ES-I3 (cell line): ENCODE measurements at regions not wholly inside any gene's neighbourhood (a gene's known extent, or its start where the extent isn't known, plus 50 kb on each side); places are given as distances from the start of the nearest gene placed in this dataset.
"Not testable (repeated sequence)": the region's sequence is repeated elsewhere in the genome, so short reads cannot be mapped to it uniquely, and the experiment has no call there.

Experiments used
- H3K36me3 ChIP-seq: 2 replicates; pipeline ENCODE4 v1.6.1; 2013; ENCODE audit warnings: mild to moderate bottlenecking, low read length, control low read depth, moderate library complexity; ENCODE audit not compliant: insufficient read depth
- H3K4me1 ChIP-seq: 2 replicates; pipeline ENCODE4 v1.6.1; 2013; ENCODE audit warnings: mild to moderate bottlenecking, control low read depth, low read length; ENCODE audit not compliant: insufficient read depth
- H3K9ac ChIP-seq: 2 replicates; pipeline ENCODE4 v1.6.1; 2013; ENCODE audit warnings: low read depth, mild to moderate bottlenecking, low read length, moderate library complexity
- H3K9me3 ChIP-seq: 2 replicates; pipeline ENCODE4 v1.6.1; 2013; ENCODE audit warnings: mild to moderate bottlenecking, low read length, moderate library complexity; ENCODE audit not compliant: control insufficient read depth, insufficient read depth

DNA sequence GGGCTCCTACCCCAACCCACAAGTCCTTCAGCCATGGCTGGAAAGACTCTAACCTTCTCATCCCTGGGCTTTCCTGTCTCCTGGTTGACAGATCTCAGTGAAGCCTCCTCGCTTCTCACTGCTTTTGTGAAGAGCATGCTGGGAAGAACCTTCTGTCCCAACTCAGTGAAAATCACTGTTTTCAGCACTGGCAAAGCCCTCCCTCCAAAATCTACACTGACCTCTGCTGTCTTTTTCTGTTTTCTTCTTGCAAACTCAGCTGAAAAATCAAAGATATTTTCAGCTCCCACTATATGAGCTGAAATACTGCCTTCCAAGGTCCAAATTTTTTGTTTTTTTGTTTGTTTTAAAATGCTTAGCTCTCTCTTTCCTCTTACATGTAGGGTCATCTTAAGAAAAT is 266.3 kb upstream of the AGAP1 start:
- Histone ChIP-seq H3K36me3 (no peaks in the 10 kb centered on the region; the same call in 1 of the 2 replicates), H3K9ac (no peak overlapping the region), H3K9me3 (no peaks in the 10 kb centered on the region), H3K4me1 (no peaks in the 10 kb centered on the region)

DNA sequence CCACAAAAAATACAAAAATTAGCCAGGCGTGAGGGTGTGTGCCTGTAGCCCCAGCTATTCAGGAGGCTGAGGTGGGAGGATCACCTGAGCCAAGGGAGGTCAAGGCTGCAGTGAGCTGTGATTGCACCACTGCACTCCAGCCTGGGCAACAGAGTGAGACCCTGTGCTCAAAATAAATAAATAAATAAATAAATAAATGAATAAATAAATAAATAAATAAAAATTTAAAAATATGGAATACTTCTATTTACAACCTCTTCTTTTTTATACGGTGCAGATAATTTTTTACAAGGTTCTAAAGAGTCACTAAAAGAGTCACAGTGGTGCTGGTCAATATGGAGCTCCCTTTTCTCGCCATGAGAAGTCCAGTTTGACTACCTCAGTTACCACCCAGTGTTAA is 265.4 kb upstream of the AGAP1 start:
- not testable (repeated sequence) for H3K36me3 ChIP-seq, H3K9me3 ChIP-seq, H3K4me1 ChIP-seq, H3K9ac ChIP-seq

DNA sequence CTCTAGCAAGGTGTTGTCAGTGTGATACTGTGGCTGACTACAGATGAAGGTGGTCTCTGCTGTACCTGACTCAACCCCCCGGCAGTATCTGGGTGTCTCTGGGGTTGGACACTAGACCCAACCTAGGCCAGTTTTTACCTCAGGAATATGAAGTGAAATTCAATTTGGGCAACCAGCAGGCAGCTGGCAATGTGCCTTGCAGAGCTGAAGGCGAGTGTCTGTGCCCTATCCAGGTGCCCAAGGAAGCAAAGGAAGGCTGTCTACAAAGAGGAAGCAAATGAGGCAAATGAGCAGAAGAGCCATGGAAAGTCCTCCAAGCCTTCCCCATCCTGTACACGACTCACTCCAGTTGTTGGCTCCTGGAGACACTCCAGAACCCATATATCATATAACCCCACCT is 264.6 kb upstream of the AGAP1 start:
- H3K9ac ChIP-seq = no peak overlapping the region
- H3K9me3 ChIP-seq = no peaks in the 10 kb centered on the region
- H3K36me3 ChIP-seq = no peaks in the 10 kb centered on the region; the same call in 1 of the 2 replicates
- no peaks in the 10 kb centered on the region for H3K4me1 ChIP-seq

DNA sequence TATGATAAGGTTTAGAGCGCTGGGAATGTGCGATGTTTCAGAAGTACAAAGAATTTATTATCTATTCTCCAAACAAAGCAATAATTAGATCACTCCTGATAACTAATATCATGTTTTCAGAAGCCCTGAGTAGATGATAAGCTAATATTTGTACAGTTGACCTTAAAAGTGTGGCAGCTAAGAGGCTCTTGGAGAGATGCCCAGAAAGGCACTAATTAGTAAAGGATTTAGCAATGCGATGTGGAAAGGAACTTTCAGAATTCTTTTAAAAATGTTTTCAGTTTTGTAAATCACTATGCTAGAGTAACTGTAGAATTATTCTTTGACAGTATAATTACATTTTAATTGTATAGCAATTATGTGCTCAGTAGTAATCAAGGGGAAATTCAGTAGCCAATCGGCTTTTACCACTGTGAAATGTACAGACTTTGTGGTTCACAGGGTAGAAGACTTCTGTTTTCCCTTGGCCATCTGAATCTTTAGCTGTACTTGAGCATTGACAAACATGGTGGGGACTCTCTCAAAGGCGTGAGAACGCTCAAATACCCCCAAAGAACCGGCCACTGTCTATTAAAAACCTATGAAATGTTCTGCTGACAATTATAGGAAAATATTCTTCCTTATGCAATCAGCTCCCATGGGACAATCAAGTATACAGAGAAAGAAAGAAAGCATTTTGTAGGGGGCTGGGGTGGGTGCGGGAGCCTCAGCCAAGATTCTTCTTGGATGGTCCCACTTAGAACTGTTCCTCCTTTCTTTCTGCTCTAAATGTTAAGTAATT is 262.8 kb upstream of the AGAP1 start:
- H3K36me3 ChIP-seq = no peaks in the 10 kb centered on the region; the same call in 1 of the 2 replicates
- H3K9me3 ChIP-seq = no peaks in the 10 kb centered on the region
- no peaks in the 10 kb centered on the region for H3K4me1 ChIP-seq
- no peak overlapping the region for H3K9ac ChIP-seq

DNA sequence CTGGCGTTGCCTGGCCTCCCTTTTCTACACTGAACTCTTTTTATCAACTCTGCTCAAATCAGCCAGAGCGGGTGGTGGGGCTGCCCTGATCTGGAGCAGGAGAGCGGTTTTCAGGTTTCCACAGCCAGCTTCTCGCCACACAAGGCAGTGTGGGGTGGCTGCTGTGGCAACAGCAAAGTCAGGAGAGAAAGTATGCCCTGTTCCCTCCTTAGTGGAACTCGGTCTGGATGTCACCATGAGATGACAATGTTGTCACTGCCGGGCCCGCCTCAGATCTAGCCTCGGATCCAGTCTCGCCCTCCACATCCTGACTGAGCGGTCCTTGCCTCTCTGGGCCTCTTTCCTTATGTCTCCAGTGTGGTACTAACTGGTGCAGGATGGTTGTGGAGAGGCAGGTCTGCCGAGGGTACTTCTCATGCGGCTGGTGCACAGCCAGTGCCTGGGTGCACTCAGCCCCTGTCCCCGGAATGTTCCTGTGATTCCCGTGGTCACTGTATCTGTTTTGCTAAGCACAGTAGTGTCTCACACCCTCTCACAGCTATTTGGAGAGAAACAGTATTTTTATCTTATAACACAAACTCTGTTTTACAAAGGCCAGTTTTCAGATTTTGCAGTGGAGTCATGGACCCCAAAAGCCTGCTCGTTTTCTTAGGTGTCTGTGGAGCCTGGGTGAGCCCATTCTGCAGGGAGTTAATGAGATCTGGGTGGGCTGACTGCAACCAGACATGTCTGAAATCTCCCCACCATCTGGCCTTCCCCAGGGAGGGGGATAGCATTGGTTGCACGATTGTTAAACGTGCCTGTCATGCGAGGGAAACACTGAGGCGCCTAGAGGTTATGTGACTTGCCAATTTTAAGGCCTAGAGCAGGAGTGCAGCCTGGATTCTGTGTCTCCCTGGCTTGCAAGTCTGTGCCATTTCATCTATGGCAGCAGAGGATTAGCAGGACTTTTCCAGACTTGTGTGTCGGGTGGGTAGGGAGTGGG is 261.1 kb upstream of the AGAP1 start:
- Histone ChIP-seq H3K36me3 (no peaks in the 10 kb centered on the region; the same call in 1 of the 2 replicates), H3K4me1 (no peaks in the 10 kb centered on the region), H3K9me3 (no peaks in the 10 kb centered on the region), H3K9ac (no peak overlapping the region)

DNA sequence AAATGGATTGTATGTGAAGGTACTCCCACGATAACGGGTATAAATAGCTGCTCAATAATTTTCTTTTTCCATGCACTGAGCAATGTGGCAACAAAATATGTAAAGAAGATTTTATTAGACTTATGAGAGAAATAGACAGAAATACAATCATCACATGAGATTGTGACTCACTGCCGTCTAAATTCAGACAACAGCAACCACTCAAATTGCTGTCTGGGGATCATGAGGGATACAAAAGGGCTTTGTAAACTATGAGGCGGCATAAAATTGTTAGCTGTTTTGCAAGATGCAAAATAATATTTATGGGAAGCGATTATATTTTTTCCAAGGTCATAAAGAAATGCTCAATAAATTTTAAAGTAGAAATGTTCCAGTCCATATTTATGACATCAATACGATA is 259.1 kb upstream of the AGAP1 start:
- no peaks in the 10 kb centered on the region for H3K4me1 ChIP-seq
- H3K9me3 ChIP-seq = no peaks in the 10 kb centered on the region
- H3K9ac ChIP-seq = no peak overlapping the region
- no peaks in the 10 kb centered on the region for H3K36me3 ChIP-seq

DNA sequence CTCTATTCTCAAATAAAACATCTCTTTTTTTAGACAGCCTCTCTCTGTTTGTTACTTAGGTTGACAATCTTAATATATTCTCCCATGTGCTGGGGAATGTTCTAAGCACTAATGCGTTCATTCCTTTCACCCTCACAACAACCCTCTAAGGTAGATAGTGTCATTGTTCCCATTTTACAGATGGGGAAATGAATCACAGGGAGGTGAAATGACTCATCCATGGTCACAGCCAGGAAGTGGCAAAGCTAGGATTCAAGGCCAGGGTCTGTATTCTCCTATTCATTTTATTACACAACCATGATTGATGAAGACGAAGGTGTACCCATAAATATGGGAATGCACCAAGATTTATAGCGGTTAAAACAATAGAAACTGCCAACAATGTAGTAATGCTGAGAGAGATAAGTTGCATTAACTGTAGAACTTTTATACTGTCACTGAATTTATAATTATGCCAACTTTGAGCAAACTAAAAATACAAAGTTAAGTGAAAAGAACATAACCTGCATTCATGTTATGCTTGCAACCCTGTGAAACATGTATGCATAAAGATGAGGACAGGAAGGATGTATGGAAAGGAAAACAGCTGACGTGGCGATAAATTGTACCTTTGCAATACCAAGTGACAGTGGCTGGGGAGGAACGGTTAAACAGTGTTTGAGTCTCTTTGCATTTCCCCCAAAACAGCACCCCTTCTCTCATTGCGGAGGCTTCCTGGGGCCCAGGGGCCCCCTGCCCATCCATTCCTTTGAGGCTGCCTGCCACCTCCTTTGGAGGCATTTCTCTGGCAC is 257.7 kb upstream of the AGAP1 start:
- no peak overlapping the region for H3K9ac ChIP-seq
- no peaks in the 10 kb centered on the region for H3K4me1 ChIP-seq
- no peaks in the 10 kb centered on the region for H3K9me3 ChIP-seq
- no peaks in the 10 kb centered on the region for H3K36me3 ChIP-seq

DNA sequence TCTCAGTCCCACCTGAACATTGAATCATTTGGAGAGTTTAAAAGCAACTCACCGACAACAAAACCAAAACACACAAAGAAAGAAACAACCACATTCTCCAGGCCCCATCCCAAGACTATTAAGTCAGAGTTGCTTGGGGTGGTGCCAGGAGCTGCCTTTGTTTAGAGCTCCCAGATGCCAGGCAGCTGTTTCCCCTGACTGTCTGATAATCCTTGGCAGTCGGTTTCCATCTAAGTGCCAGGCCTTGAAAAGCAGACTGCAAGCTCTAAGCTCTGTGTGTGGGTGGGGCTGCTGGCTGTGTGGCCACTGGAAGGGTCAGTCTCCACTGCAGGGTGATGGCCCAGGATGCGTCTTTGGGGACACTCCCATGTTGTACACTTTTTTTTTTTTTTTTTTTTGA is 255.3 kb upstream of the AGAP1 start:
- Histone ChIP-seq H3K4me1 (no peaks in the 10 kb centered on the region), H3K36me3 (no peaks in the 10 kb centered on the region), H3K9me3 (no peaks in the 10 kb centered on the region), H3K9ac (no peak overlapping the region)

DNA sequence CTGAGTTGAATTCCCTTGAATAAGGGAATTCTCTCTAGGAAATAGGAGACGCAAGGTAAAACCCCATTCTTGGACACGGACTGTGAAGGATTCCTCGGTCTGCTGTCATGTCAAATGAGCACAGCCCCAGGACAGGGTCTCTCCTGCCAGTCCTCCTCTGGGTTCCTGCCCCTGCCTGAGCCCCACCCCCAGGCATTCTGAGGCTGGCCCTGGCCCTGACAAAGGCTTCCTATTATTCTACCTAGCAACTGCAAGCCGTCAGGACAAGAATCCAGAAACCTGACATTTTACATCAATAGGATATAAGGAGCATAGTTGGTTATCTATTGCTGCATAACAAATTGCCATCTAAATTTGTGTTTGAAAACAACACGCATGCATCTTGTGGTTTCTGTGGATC is 253.3 kb upstream of the AGAP1 start:
- Histone ChIP-seq H3K4me1 (no peaks in the 10 kb centered on the region), H3K9ac (no peak overlapping the region), H3K9me3 (no peaks in the 10 kb centered on the region), H3K36me3 (no peaks in the 10 kb centered on the region)

DNA sequence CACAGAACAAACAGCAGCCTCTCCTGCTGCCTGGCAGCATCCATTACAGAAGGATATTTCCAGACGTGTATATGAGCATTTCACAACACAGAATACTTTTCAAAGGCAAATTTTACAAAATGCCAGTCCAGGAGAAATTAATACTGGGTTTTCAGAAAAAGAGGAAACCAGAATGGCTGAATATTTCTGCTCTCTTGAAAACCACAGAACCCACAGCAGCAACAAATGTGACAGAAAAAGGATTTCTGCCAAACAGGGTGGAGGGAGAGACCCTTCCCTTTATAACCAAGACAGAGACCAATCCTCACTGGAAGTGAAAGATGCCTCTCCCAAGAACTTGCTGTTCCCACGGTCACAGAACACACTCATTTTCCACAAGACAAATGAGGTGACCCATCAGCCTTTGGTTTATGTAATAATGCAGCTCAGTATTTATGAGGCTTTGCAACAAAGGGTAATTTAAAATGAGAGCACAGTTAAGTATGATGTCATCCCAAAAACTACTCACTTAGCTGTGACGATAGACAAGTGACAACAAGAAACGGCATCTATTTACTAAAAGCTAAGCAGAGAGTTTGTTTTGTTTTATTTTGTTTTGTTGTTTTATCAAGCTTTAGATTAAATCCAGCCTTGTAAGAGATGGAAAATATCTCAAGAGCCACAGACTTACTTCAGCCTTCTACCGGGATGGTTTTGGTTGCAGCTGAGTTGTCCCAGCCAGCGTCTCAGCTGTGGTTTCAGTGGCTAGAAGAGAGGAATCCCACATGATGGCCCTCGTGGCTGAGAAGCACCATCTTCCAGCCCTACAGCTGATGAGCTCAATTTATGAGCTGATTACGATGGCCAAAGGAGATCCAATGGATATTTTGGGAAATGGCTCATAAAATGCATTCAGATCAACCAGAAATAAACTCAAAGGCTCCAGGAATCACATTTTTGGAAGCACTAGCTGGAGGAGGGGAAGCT is 249.3 kb upstream of the AGAP1 start:
- H3K9me3 ChIP-seq = no peaks in the 10 kb centered on the region
- H3K9ac ChIP-seq = no peak overlapping the region
- H3K4me1 ChIP-seq = no peaks in the 10 kb centered on the region
- H3K36me3 ChIP-seq = no peaks in the 10 kb centered on the region

DNA sequence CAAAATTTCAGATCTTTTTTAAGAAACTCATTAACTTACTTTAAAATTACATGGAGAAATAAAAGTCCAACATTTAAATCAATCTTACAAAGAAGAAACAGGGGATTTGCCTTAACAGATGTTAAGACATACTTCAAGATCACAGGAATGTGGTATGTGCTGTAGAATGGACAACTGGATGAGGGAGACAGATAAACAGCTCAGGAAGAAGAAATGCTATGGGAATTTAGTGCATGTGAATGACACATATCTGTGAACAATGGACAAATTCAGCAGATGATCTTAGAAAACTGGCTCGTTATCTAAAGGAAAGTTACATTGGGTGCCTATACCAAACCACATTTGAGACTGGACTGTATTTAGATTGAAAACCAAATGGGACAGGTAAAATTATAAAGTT is 246.8 kb upstream of the AGAP1 start:
- Histone ChIP-seq H3K9me3 (no peaks in the 10 kb centered on the region), H3K36me3 (no peaks in the 10 kb centered on the region), H3K9ac (no peak overlapping the region), H3K4me1 (no peaks in the 10 kb centered on the region)

DNA sequence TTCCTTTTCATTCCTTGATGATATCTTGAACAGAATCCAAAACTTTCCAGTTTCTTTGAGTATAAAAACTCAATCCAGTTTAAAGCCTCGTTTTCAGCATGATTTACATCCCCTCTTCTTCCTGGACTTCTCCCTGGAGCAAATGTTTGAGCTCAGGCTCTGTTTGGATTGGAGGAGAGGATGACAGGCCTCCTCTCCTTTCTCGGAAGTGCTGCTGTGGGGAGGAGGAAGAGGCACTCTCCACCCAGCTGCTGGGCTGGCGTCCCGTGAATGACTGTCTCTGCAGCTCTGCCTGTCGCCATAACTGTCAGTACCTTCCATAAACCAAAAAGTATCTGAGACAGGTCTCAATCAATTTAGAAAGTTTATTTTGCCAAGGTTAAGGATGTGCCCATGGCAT is 238.2 kb upstream of the AGAP1 start:
- no peaks in the 10 kb centered on the region for H3K36me3 ChIP-seq
- no peaks in the 10 kb centered on the region for H3K4me1 ChIP-seq
- H3K9ac ChIP-seq = no peak overlapping the region
- H3K9me3 ChIP-seq = peaks cover 3% of the 10 kb centered on the region

DNA sequence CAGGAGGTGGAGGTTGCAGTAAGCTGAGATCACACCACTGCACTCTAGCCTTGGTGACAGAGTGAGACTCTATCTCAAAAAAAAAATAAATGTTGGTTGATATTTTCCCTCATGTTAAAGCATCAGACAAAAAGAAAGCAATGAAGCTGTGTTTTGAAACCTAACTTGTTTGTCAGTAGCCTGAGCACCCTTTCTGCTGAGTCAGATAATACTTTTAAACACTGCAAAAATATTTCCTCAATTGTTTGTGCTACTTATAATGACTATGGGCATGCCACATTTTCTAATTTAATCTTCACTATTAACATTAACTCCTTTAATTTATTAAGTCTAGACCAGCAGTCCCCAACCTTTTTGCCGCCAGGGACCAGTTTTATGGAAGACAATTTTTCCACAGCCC is 236.3 kb upstream of the AGAP1 start:
- Histone ChIP-seq H3K9me3 (peaks cover 7% of the 10 kb centered on the region), H3K9ac (no peak overlapping the region), H3K4me1 (no peaks in the 10 kb centered on the region), H3K36me3 (no peaks in the 10 kb centered on the region)
